PC-3 (cell line): ENCODE measurements at regions not wholly inside any gene's neighbourhood (a gene's known extent, or its start where the extent isn't known, plus 50 kb on each side); places are given as distances from the start of the nearest gene placed in this dataset.

Source experiments
- ATAC-seq: fragments of 200-7000 bp; cut with Tn5 transposase; 2 replicates; pipeline ENCODE4 v1.9.1; 2020; ENCODE audit warnings: mild to moderate bottlenecking, moderate library complexity
- BruUV-seq: library from RNA; stranded (reverse); fragments of 400-500 nt; replicated peaks from 2 replicates; lab custom pipeline; 2021; lab: Mats Ljungman, UMichigan
- CTCF ChIA-PET: fragments of 300-600 bp; sonication (Branson Sonifier 250); formaldehyde crosslinking; loops from one replicate; lab custom pipeline; 2022; ENCODE audit warnings: antibody characterized with exemption; lab: Charles Lee
- POLR2A ChIA-PET: fragments of 300-600 bp; sonication (Branson Sonifier 250); formaldehyde crosslinking; loops from one replicate; lab custom pipeline; 2022; ENCODE audit warnings: antibody characterized with exemption; ENCODE audit not compliant: unreplicated experiment; lab: Charles Lee
- DNase-seq: peaks from one replicate; pipeline ENCODE4 v3.0.0-alpha.2; 2015
- H2AFZ ChIP-seq: fragments of 300-600 bp; sonication (generic); 2 replicates; pipeline ENCODE4 v1.6.0; 2016; ENCODE audit warnings: antibody characterized with exemption, low read length
- H3F3A ChIP-seq: fragments of 300-600 bp; sonication (generic); one replicate; pipeline ENCODE4 v1.6.0; 2017; ENCODE audit warnings: antibody characterized with exemption, low read length, control low read depth, mild to moderate bottlenecking; ENCODE audit not compliant: unreplicated experiment
- H3K27ac ChIP-seq: fragments of 300-600 bp; sonication (generic); 2 replicates; pipeline ENCODE4 v1.5.1; 2016; ENCODE audit warnings: mild to moderate bottlenecking, low read length
- H3K27me3 ChIP-seq: fragments of 300-600 bp; sonication (generic); 2 replicates; pipeline ENCODE4 v1.6.1; 2016; ENCODE audit warnings: low read length, mixed read lengths
- H3K36me3 ChIP-seq: fragments of 300-600 bp; sonication (generic); 2 replicates; pipeline ENCODE4 v1.6.1; 2016; ENCODE audit warnings: low read depth, mixed run types, low read length, mixed read lengths
- H3K4me1 ChIP-seq: fragments of 300-600 bp; sonication (generic); 2 replicates; pipeline ENCODE4 v1.5.1; 2016; ENCODE audit warnings: low read length; ENCODE audit not compliant: insufficient read depth
- H3K4me2 ChIP-seq: fragments of 300-600 bp; sonication (generic); 2 replicates; pipeline ENCODE4 v1.6.0; 2016; ENCODE audit warnings: low read length
- H3K4me3 ChIP-seq: fragments of 300-600 bp; sonication (generic); 2 replicates; pipeline ENCODE4 v1.5.1; 2016; ENCODE audit warnings: mild to moderate bottlenecking, low read length, mixed read lengths
- H3K79me2 ChIP-seq: fragments of 300-600 bp; sonication (generic); 2 replicates; pipeline ENCODE4 v1.6.1; 2017; ENCODE audit warnings: low read length, mixed read lengths
- H3K9ac ChIP-seq: fragments of 300-600 bp; sonication (generic); 2 replicates; pipeline ENCODE4 v1.6.0; 2016; ENCODE audit warnings: mild to moderate bottlenecking, low read length
- H3K9me2 ChIP-seq: fragments of 300-600 bp; sonication (generic); replicated peaks from 2 replicates; pipeline ENCODE4 v1.6.1; 2016; ENCODE audit warnings: mixed run types, low read length, mixed read lengths
- H3K9me3 ChIP-seq: fragments of 300-600 bp; sonication (generic); 2 replicates; pipeline ENCODE4 v1.6.1; 2016; ENCODE audit warnings: low read length, mixed read lengths
- H4K20me1 ChIP-seq: fragments of 300-600 bp; sonication (generic); 2 replicates; pipeline ENCODE4 v1.6.1; 2016; ENCODE audit warnings: low read length, mixed read lengths
- CTCF ChIP-seq: fragments of 300-600 bp; sonication (generic); conservative IDR thresholded peaks from 2 replicates; pipeline ENCODE4 v1.5.1; 2017; ENCODE audit warnings: antibody characterized with exemption, low read depth, mild to moderate bottlenecking, low read length
- EZH2 ChIP-seq: fragments of 300-600 bp; sonication (generic); IDR thresholded peaks from one replicate; pipeline ENCODE4 v1.6.1; 2017; ENCODE audit warnings: antibody characterized with exemption, mild to moderate bottlenecking, low read length; ENCODE audit not compliant: unreplicated experiment
- EZH2phosphoT487 ChIP-seq: fragments of 300-600 bp; sonication (generic); IDR thresholded peaks from 2 replicates; pipeline ENCODE4 v1.6.1; 2018; ENCODE audit warnings: mild to moderate bottlenecking, antibody characterized with exemption, low read length, borderline replicate concordance
- intact Hi-C: fragments of 100-400 bp; cut with micrococcal nuclease; formaldehyde crosslinking; loops from 2 replicates; pipeline ENCODE4 v1.9.0; 2023

GRCh38 chr5:156164306-156164705, 162.7 kb upstream of the SGCD start:
- ATAC-seq (no peak), DNase-seq (no peak)
- Histone ChIP-seq H3K9me2 (no peaks in the 10 kb centered on the region), H3K4me2 (no peak overlapping the region), H2AFZ (no peak overlapping the region), H3K9me3 (no peaks in the 10 kb centered on the region), H3K4me3 (no peak overlapping the region), H3K36me3 (no peaks in the 10 kb centered on the region), H3K27ac (no peak overlapping the region), H3K79me2 (no peaks in the 10 kb centered on the region), H3K4me1 (no peaks in the 10 kb centered on the region), H3K9ac (no peak overlapping the region), H3K27me3 (no peaks in the 10 kb centered on the region), H3F3A (no peaks in the 10 kb centered on the region), H4K20me1 (no peaks in the 10 kb centered on the region)
- intact Hi-C loops, result no loop called here
- TF ChIP-seq EZH2, result no peak
- no peak for TF ChIP-seq CTCF
- TF ChIP-seq EZH2phosphoT487, result no peak
- CTCF ChIA-PET, result no interaction called here
- POLR2A ChIA-PET, result no interaction called here
- BruUV-seq, result no TSS peak

GRCh38 chr5:156169495-156169894, 157.5 kb upstream of the SGCD start:
- Histone ChIP-seq H3F3A (no peaks in the 10 kb centered on the region), H3K27ac (no peak overlapping the region), H3K79me2 (no peaks in the 10 kb centered on the region), H3K9ac (no peak overlapping the region), H3K9me3 (no peaks in the 10 kb centered on the region), H3K36me3 (no peaks in the 10 kb centered on the region), H3K27me3 (no peaks in the 10 kb centered on the region), H3K9me2 (no peaks in the 10 kb centered on the region), H3K4me3 (no peak overlapping the region), H4K20me1 (no peaks in the 10 kb centered on the region), H2AFZ (no peak overlapping the region), H3K4me2 (no peak overlapping the region), H3K4me1 (no peaks in the 10 kb centered on the region)
- ATAC-seq (no peak), DNase-seq (no peak)
- intact Hi-C loops, result no loop called here
- no peak for TF ChIP-seq EZH2phosphoT487
- TF ChIP-seq EZH2, result no peak
- ChIA-PET POLR2A (no interaction called here), CTCF (no interaction called here)
- no TSS peak for BruUV-seq

- no peak for DNase-seq
- Histone ChIP-seq H3K4me2 (no peak overlapping the region), H3K27ac (no peak overlapping the region), H3K27me3 (no peaks in the 10 kb centered on the region), H3K36me3 (no peaks in the 10 kb centered on the region), H3K4me3 (no peak overlapping the region), H3K9ac (no peak overlapping the region), H3F3A (no peaks in the 10 kb centered on the region), H3K4me1 (no peaks in the 10 kb centered on the region), H3K9me3 (no peaks in the 10 kb centered on the region), H2AFZ (no peak overlapping the region), H3K9me2 (no peaks in the 10 kb centered on the region), H3K79me2 (no peaks in the 10 kb centered on the region), H4K20me1 (no peaks in the 10 kb centered on the region)
- no peak for TF ChIP-seq EZH2
- no peak for TF ChIP-seq EZH2phosphoT487
- no peak for TF ChIP-seq CTCF
- intact Hi-C loops, result no loop called here
- BruUV-seq, result no TSS peak
- CTCF ChIA-PET, result no interaction called here
- no peak for ATAC-seq
- POLR2A ChIA-PET, result no interaction called here
Measured at GRCh38 chr5:156170351-156170961, 156.5 kb upstream of the SGCD start.
